DMS114 treated with DMSO at 0.1 percent for 48 hours (cell line): ENCODE measurements at regions not wholly inside any gene's neighbourhood (a gene's known extent, or its start where the extent isn't known, plus 50 kb on each side); places are given as distances from the start of the nearest gene placed in this dataset.

Experiments used
- DNase-seq: peaks from one replicate; lab custom pipeline; 2025; ENCODE audit not compliant: unreplicated experiment; lab: John Stamatoyannopoulos, UW

DNA sequence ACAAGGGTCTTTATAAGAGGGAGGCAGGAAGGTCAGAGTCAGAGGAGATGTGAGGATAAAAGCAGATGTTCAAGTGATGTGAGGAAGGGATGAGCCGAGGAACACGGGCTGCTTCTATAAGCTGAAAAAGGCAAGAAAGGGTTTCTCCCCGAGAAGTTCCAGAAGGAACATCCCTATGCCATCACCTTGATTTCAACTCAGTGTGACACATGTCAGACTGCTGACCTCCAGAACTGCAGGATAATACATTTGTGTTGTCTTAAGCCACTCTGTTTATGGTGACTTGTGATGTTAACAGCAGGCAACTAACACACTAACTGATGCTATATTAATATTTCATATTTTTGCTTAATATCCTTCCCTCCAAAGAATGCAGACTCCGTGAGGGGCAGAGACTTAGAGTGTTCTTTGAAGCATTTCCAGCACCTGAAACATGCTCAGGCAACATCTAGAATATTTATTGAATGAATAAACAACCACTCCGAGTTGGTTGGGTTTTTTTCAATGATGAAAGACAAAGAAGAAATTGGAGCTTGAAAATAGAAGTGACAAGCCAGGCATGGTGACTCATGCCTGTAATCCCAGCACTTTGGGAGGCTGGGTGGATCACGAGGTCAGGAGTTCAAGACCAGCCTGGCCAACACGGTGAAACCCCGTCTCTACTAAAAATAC, 77.6 kb upstream of the ADRA1B start:
- no peak for DNase-seq

DNA sequence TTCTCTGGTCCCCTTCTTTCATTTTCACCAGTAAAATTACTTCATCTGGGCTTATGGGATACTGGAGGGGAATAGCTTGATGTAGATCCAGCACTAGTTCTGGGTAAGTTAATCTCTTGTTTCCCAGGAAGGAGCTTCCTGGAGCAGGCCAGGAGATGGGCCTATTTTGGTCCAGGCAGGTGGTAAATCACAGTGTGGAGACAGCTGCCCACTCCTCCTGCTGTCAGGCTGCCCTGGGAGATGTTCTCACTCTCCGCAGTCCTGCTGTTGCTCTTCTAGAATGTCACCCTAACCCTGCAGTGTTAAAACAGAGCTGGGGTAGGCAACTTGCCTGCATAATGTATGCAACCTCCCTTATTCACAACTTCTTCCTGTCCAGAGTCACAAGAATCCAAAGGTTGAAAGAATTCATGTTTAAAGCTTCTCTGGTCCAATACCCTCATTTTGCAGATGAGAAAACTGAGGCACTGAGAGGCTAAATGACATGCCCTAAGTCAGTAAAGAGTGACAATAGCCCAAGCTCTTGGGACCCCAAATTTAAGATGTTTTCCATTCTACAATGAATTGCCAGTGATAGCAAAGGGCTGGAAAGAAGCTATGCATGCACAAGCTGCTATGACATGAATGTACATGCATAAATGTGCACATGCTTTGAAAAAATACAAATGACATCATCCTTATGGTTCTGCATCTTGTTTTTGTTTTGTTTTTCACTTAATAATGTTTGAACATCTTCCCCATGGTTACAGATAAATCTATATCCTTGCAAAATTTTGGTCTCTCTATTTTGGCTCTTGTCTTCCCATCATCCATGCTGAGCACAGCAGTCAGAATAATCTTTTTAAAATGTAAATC, 71.8 kb upstream of the ADRA1B start:
- no peak for DNase-seq

DNA sequence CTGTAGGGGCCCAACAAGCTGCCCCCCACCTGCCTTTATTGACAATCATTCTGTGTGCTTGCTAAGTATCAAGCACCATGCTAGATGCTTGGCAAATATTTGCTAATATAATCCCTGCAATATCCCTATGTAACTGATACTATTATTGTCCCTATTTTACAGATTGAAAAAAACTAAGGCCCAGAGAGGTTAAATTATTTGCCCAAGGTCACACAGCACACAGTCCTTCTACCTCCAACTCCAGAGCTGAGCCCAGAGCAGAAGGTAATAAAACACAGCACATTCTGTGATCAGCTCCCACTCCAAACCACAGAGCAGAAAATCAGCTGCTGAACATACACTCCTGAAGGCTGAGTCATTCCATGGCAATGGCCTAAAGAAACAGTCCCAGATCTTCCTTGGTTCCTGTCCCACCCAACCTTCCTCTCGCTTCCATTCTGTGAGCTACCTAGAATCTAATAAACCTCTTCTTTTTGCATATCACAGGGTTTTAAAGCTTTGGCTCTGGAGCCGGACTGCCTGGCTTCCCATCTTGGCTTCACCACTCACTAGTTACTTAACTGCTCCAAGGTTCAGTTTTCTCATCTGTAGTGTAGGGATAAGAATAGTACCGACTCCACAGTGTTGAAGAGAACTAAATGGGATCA, 66.7 kb upstream of the ADRA1B start:
- DNase-seq = no peak

DNA sequence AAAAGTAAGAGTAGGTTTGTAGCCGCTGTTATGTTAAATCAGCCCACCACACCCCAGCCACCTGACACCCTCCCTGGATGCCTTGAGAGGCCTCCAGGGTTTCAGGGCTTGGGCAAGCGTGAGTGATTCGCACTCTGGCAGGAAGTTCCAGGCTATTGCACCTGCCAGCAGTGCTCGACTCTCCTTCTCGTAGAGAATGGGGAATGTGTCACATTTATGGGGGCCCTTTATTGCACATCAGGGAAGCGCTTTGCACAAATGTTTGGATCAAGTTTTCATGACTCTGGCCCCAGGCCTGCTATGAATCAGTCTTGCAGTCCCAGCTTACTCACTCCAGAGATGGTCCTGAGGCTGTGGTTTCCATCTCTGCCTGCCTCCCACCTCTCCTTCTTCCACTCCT, 66.1 kb upstream of the ADRA1B start:
- no peak for DNase-seq

DNA sequence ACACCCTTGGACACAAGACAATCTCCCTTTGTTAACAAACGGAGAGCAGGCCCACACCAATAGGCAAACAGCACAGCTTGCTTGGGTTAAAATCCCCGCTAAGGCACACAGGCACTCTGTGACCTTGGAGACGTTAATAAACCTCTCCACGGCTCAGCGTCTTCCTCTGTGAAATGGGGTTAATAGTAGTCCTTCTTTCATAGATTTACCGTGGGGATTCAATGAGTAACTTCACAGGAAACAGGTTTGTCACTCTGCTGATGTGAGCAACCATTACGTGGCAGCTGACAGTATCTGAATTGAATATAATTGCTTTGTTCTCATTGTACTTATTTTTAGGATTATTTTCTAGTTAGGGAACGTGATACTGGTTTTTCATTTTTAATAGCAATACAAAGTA, 65.2 kb upstream of the ADRA1B start:
- no peak for DNase-seq

DNA sequence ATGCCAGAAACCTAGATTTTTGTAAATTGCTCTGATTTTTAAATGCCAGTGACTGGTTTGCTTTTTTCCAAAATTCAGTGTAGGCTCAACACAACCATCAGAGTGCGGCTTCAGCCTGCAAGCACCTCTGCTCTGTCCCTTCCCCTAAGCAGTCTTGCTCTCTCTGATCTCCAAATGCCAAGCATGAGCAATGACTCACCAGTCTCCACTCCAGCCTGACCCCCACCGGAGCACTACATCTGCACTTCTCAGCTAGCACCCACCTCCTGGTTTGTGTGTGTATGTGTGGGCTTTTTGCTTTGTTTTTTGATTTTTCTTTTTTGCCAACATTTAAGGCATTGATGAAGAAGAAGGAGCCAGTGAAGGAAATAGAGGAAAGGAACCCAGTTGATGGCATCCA, 61.4 kb upstream of the ADRA1B start:
- no peak for DNase-seq

DNA sequence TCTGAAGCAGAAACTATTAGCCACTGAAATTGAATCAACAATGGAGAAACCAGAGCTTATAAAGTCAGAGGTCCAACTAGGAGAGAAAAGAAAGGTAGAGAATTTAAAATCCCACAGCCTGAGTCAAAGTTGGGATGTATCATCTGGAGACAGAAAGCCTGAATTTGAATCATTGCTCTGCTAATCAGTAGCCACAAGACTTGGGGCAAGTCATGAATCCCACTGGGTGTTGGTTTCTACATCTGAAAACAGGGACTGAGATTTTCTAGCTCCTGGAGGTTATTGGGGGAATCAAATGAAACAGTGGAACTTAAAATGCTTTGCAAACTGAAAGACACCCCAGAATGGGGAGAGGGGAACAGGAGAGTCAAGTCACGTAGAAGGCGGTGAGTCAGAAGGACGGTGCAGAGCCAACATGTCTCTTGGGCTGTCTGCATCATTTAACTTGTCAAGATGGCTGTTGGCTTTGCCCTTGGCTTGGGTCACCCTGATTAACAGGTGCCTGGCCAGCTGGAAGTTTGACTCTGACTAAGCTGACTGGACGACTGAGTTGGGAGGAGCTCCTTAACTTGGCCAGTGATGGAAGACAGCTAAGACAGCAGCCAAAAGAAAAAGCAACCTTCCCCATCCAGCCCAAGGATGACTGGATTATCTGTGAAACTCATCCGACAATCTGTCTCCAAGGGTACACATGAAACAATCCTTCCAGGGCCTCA, 60.6 kb upstream of the ADRA1B start:
- no peak for DNase-seq

DNA sequence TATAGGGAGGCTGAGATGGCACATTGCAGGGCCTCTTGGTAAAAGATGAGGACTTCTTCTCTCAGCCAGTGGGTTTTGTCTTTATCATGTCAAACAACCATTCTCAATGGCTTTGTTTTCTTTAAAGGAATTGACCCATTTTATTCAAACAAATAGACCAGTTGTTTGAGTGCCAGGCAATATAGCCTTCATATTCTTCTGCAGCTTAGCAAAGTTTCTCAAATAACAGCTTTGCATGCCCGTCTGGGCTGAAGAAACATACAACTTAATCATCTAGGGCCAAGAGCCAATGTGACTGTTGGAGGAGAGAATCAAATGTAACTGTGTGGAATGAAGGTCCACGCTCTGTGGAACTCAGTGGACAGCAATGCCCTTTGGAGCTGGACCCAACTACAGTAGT, 57.4 kb upstream of the ADRA1B start:
- no peak for DNase-seq

DNA sequence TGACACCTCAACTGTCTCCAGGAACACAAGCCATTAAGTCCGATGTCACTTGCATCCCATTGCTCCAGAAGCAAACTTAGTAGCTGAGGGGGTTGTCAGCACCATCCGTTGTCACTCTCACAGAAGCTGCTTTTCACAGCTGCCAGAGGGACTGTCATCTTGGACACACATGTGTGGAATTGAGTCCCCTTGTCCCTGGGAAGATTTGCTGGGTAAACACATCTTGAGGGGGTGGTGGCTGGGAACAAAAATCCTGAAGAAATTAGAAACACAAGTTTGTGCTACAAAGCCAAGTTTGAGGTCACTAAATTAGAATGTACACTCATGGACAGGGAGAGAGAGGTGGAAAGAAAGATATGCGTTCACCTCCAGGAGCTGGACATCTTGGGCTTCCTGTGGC, 55.2 kb upstream of the ADRA1B start:
- no peak for DNase-seq

DNA sequence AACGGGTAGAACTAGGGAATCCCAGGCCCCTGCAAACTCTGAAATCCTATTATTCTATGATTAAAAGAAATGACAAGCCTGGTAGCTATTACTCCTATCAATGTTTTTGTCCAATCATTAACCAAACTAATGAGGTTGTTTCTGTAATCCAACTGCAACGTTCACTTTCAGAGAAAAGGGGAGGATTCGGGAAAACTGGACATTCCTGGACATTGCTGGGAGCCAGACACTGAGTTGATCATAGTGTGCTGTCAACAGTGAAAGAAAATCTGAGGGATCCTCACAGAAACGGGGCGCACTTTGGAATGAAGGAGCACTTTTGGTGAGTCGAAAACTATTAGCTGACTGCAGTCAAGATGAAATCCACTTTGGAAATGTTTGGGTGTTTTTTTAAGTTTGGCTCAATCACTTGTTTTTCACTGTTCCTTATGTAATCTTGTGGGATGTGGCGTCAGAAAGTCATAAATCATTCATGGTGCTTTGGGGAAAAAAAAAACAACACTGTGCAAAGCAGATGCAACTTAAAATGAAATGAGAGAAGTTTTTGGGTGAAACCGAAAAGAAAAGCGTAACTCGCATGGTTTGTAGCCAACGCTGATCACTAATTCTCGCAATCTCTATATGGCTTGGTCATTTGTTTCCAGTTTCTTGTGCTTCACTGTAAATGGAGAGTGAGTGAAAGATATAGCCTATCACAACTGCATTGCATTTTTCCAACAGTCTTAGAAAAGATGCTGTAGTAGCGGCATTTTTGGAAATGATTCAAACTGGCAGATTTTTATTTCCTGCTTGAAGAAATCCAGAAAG, 51.2 kb upstream of the ADRA1B start:
- DNase-seq = no peak

DNA sequence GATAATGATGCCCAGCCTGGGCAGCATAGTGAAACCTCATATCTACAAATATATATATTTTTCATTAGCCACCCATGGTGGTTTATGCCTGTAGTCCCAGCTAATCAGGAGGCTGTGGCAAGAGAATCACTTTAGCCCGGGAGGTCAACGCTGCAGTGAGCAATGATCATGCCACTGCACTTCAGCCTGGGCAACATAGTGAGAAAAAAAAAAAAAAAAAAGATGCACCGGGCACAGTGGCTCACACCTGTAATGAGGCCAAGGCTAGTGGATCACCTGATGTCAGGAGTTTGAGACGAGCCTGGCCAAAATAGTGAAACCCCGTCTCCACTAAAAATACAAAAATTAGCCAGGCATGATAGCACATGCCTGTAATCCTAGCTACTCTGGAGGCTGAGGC, 50.2 kb upstream of the ADRA1B start:
- no peak for DNase-seq
